ENCODE measurements at regions not wholly inside any gene's neighbourhood (a gene's known extent, or its start where the extent isn't known, plus 50 kb on each side); places are given as distances from the start of the nearest gene placed in this dataset.

- DNase-seq: no peak
These were observed 1039.9 kb upstream of the POU3F3 start for GRCh38 chr2:103814016-103814415.

DNA sequence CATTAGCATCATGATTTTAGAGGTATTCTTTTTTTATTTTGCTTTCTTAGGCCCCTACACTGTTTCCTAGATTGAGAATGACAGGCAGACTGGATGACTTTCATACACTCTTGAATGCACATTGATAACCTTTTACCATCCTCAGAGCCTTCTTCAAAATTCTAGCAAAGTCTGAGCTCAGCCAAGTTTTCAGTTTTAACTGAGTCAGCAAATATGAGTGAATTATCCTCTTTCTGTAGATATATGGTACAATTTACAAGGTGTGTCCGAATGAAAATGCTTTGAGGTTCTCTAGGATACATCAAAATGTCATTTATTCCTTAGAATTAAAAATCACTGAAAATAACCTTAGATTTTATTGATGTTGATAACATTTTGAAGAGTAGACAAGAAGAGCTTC is 1038.2 kb upstream of the POU3F3 start:
- DNase-seq: no peak

GRCh38 chr2:103817746-103818145 is 1036.2 kb upstream of the POU3F3 start:
- DNase-seq: no peak

GRCh38 chr2:103818176-103818575 is 1035.7 kb upstream of the POU3F3 start:
- DNase-seq: no peak

DNA sequence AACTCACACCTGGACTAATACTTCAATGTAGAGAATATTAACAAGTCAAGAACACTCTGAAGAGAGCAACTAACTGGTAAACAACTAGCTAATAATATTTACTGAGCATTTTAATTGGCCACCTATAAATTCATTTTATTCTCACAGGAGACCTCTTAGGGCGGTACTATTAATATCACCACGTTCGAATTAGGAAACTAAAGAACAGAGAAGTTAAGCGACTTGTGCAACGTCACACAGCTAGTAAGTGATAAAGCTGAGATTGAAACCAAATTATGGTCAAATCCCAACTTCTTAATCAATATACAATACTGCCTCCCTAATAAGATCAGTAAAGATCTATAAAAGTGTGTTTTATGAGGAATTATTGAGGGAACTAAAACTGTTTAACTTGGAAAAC is 1034.3 kb upstream of the POU3F3 start:
- no peak for DNase-seq

- DNase-seq: peak; percentile 89
These were observed 1030.1 kb upstream of the POU3F3 start for GRCh38 chr2:103823847-103824246.

- no peak for DNase-seq
These were observed 1006.6 kb upstream of the POU3F3 start for GRCh38 chr2:103847276-103847675.

DNA sequence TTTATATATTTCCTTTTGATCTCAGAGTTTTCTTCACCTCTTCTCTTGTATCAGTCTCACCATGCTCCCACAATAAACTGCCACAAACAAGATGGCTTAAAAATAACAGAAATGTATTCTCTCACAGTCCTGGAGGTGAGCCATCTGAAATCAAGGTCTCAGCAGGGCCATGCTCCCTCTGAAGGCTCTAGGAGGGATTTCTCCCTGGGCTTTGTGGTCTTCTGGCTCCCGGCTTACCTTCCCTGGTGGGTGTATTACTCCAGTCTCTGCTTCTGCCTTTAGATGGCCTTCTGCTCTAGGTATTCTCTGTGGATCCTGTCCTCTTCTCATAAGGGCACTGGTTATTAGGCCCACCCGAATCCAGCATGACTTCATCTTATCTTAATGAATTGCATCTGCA is 994.7 kb upstream of the POU3F3 start:
- no peak for DNase-seq

- DNase-seq: no peak
These were observed 993.9 kb upstream of the POU3F3 start for GRCh38 chr2:103860016-103860415.

- DNase-seq: no peak
These were observed 985.5 kb upstream of the POU3F3 start for GRCh38 chr2:103868396-103868795.

DNA sequence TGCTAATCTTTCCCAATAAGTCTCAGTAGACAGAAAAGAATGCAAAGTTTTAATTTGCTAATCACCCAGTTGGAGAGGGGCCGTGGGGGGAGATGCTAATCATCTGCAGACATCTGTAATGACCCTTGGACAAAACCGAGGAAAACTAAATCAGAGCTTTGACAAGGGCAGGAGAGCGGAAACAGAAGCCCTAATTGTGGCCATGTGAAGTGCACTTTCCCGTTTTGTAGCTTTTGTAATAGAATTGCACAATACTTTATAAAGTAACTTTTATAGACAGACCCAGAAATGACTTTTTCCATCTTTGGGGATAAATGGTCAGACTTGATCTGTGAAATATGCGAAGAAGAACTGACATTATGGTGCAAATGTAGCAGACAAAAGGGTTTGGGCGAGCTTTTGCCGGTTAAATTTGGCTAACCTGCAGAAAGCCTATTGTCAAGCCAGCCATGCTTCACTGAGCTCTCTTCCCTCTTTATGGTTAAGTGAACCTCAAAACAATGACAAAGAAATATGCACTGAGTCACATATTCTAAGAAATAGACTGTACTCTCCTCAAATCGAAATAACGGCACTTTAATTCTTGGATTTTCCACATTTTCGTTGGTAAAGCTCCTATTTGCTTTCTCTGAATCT is 980.1 kb upstream of the POU3F3 start:
- no peak for DNase-seq

DNA sequence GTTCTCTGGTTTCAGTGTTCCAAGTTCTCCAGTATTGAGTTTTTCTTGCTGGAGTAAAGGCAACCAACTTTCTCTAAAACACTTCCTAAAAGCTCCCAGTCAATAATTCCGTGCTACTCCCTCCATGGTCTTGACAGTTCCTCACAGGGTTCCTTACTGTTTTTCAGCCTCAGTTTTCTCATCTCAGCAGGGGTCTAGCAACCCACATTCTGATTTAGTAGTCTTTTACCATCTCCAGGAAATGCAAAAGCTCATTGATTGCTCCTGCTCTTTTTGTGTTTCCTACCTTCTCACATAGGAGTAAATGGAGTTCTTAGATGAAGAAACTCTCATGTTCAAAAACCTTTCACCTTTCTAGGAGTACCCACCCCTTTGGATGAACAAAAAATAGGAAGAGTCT is 978.8 kb upstream of the POU3F3 start:
- DNase-seq: no peak

- no peak for DNase-seq
These were observed 978.4 kb upstream of the POU3F3 start for GRCh38 chr2:103875531-103875930.

DNA sequence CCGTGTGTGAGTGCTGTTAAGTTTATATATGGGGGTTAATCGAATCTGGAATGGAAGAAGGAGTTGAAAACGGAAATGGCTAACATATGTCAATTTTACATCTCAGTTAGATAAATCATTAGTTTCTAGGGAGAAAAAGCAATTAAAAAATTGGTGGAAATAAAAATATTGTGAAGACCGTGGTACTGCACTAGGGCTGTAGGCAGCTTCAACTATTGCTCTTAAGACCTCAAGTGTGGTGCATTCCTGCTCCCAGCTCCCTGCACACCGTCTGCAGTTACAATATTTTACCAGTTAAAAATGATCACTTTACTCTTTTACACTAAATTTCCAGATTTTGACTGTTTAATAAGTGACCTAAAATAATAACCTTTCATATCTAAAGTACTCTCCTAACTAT is 977.3 kb upstream of the POU3F3 start:
- no peak for DNase-seq

DNA sequence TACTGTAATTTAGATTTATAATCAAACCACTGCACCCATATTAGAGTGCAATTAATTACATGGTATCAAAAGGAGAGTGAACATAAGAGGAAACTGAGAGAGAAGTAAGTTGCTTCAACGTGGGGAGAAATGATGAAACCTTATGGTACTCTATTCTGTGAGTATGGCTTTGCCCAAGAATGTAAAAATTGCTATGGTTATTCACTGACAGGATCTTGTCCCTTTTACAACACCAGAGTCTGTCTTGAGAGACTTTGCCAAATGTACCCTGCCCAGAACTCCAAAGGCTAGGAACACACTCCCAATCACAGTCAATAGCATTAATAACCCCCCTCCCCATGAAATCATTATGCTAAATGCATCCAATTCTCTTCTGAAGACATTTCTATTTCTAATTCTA is 974.8 kb upstream of the POU3F3 start:
- no peak for DNase-seq

DNA sequence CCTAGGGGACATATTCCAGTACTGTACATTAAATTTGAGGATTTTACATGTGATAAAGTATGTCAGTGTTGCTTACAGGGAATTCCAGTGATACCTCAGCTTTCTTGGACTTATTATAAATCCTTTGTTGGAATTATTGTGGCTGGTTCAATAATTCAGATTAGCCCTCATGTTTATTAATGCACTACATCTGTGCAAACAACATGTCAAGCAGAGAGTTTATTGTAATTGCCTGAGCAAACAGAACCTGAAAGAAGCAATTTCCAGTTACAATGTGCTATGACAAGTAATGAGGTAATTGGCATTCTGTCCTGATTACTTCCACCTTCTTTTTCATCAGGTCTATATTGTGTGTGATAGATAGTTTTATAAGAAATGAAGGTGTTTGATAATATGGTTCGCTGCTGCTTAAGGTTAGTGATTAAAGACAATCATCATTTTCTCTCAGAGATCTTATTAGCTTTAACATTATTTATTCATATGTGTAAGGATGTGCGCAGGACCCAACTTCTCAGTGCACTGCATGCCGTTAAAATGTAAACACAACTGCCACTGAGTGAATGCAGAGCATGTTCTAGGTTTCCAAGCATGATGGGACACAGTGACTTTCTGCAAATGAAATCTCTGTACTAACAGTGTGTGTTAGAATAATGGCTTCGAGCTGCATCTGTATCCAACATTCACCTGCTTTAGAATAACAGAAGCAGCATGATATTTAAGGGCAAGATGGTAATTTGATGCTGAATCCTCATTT is 973.7 kb upstream of the POU3F3 start:
- peak; percentile 83 for DNase-seq

GRCh38 chr2:103887625-103888024 is 966.3 kb upstream of the POU3F3 start:
- DNase-seq: no peak

DNA sequence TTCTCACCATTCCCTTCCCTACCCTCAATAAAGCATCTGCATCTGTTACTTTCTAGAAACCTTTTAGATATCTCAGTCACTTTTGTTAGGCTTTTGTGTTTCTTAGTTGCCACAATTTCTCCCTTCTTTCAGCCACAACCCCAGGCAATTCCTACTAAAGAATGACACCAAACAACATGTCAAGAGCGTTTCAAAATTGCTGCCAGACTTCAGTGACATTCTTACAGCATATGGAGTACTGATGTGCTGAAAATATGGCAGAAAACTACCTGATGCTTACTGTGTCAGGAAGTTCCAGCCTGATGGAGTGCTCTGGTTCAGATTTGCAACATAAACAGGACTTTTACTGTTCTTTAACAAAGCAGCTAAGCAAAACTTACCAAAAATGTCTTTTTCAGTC is 957.7 kb upstream of the POU3F3 start:
- DNase-seq: no peak

DNA sequence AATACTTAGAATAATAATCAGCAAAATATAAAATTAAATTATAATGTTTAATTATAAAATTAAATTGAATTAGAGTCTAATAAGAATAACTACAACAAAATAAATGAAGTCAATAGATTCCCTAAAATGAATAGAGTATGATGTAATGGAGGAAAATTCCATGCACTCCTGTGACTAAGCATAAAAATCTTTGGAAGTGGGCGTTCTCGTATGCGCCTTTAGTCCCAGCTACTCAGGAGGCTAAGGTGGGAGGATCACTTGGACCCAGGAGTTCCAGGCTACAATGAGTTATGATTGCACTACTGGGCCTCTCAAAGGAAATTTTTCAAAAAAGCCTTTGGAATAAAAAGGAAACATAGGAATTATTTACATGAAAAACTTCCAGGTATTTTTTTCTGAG is 955.4 kb upstream of the POU3F3 start:
- no peak for DNase-seq

- no peak for DNase-seq
These were observed 951.6 kb upstream of the POU3F3 start for GRCh38 chr2:103902347-103902746.

GRCh38 chr2:103921161-103921560 is 932.8 kb upstream of the POU3F3 start:
- DNase-seq: no peak

GRCh38 chr2:103942199-103942598 is 911.7 kb upstream of the POU3F3 start:
- DNase-seq: no peak

- no peak for DNase-seq
These were observed 908.8 kb upstream of the POU3F3 start for GRCh38 chr2:103945083-103945482.

DNA sequence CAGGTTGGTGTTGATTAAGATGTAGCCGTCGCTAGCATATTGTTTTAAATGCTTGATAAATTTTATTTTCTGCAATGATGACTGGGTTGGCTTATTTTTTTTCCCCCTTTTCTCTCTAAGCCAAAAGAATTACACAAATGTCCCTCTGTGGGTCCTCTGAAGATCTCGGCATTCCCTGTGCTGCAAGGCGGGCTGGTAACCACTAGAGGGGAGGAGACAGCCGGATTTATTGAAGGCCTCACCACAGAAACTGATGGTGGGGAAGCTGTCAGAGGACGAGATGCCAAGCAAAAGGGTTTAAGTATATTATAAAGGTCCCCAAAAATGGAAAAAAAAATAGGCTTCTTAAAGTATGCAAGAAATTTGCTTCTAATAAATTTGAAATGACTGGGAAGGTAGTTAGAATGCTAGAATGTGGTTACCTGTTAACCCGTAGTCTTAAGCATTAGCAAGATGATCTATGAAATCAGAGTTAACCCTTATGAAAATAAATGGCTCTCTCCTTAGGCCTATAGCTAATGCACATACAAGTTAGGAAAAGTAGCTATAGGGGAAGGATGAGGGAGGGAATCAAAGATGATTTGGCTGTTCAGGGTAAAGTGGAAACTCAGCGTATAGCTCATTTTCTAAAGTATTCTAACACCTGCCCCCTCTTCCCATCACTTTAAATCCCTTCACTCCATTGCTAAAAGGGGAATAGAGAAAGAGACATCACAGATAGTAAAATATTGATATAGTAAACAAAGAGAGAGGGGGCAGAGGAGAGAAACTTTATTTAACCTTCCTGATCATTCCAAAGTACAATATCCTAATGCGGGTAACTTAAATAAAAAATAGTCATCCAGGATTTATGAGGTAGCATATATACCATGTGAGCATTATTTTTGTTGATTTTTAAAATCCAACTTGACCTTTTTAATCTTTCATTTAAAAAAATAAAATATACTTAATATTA is 894.5 kb upstream of the POU3F3 start:
- peak; percentile 22 for DNase-seq

Measured in NCI-H1105 treated with DMSO at 0.1 percent for 48 hours (cell line).